GM19438 (cell line): ENCODE measurements at regions not wholly inside any gene's neighbourhood (a gene's known extent, or its start where the extent isn't known, plus 50 kb on each side); places are given as distances from the start of the nearest gene placed in this dataset.
"Not testable (repeated sequence)": the region's sequence is repeated elsewhere in the genome, so short reads cannot be mapped to it uniquely, and the experiment has no call there.

ENCODE experiments used
- ATAC-seq: cut with Tn5 transposase; IDR thresholded peaks from one replicate; pipeline ENCODE4 v1.9.1; 2021; ENCODE audit warnings: low read depth; ENCODE audit not compliant: unreplicated experiment

GRCh38 chr11:81819462-81819861 lies 914.2 kb downstream of the FAM181B start:
- no peak for ATAC-seq

GRCh38 chr11:81804858-81805257 lies 928.8 kb downstream of the FAM181B start:
- no peak for ATAC-seq

GRCh38 chr11:81802591-81802990 lies 931.1 kb downstream of the FAM181B start:
- no peak for ATAC-seq

DNA sequence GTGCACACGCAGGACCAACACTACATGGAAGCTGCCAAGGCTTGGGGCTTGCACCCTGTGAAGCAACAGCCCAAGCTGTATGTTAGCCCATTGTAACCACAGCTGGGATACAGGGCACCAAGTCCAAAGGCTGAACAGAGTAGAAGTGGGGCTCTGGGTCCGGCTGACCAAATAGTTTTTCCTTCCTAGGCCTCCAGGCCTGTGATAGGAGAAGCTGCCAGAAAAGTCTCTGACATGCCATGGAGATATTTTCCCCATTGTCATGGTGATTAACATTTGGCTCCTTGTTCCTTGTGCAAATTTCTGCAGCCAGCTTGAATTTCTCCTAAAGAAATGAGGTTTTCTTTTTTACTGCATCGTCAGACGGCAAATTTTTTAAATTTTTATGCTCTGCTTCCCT lies 941.2 kb downstream of the FAM181B start:
- ATAC-seq, result no peak

GRCh38 chr11:81787584-81788049 lies 946.0 kb downstream of the FAM181B start:
- ATAC-seq, result no peak

DNA sequence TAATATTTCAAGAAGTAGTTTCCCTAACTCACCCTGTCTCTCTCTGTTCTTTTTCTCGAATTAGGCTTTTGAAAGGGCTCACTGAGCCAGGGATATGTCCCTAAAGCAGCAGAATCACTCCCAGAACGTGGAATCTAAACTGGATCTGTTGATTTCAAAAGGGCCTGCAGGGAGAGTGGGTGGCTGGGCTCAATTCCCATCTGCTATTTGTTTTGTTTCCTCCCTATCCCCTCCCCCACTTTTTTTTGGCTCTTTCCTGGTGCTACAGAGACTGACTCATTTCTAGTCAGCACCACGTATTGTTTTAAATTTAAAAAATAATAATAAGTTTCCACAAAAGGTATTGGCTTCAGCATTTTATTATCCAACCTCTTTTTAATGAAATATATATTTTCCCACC lies 961.5 kb downstream of the FAM181B start:
- ATAC-seq, result no peak

GRCh38 chr11:81769906-81770305 lies 963.8 kb downstream of the FAM181B start:
- ATAC-seq, result not testable (repeated sequence)

GRCh38 chr11:81756864-81757595 lies 976.6 kb downstream of the FAM181B start:
- no peak for ATAC-seq

- ATAC-seq, result no peak
These were observed 984.4 kb downstream of the FAM181B start for GRCh38 chr11:81749245-81749644.

DNA sequence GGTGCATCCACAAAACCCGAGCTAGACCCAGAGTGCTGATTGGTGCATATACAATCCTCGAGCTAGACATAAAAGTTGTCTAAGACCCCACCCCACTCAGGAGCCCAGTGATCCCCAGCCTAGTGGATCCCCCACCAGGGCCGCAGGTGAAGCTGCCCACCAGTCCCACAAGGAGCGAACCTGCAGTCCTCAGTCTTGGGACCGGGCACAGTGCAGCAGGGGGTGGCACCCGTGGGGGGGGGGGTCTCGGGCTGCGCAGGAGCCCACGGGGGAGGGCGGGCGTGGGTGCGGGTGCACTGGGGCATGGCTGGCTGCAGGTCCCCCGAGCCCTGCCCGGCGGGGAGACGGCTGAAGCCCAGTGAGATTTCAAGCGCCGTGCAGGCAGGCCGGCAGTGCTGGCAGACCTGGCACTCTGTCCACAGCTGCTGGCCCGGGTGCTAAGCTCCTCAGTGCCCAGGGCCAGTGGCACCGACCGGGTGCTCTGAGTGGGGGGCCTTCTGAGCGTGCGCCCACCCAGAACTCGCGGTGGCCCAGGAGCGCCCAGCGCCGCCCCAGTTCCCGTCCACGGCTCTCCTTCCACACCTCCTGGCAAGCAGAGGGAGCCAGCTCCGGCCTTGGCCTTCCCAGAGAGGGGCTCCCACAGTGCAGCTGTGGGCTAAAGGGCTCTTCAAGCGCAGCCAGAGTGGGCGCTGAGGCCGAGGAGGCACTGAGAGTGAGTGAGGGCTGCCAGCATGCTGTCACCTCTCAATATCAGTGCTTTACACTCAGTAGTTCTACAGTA lies 989.1 kb downstream of the FAM181B start:
- ATAC-seq, result no peak

DNA sequence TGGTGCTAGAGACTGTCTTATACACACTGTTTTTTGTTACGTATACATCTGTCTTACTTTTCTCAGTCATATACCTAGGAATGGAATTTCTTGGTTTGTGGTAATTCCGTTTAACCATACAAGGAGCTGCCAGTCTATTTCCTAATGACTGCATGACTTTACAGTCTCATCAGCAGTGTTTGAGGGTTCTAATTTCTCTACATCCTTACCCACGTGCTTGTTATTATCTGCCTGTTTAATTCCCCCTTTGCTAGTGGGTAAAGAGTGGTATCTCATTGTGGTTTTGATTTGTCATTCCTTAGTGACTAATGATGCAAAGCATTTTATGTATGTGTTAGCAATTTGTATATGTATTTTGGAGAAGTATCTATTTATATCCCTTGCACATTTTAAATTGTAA lies 1008.0 kb downstream of the FAM181B start:
- no peak for ATAC-seq

- ATAC-seq, result no peak
These were observed 1016.0 kb downstream of the FAM181B start for GRCh38 chr11:81717695-81718094.

GRCh38 chr11:81707881-81708280 lies 1025.8 kb downstream of the FAM181B start:
- no peak for ATAC-seq

GRCh38 chr11:81705283-81705682 lies 1028.4 kb downstream of the FAM181B start:
- no peak for ATAC-seq

GRCh38 chr11:81700076-81700475 lies 1033.6 kb downstream of the FAM181B start:
- ATAC-seq, result no peak

DNA sequence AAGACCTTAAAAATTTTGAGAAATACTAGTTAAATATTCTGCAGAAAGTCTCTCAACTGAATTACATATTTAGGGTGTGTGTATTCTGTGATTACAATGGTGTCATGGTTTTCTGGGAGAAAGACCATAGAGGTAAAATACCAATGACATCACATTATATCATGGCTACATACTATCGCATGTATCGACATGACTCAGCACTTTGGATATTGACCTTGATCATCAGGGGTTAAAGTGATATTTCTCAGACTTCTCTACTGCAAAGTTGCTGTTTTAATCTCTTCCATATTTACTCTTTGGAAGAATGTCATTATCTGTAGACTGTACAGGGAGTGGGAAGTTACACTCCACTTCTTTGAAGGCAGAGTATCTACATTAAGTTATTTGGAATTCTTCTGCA lies 1046.6 kb downstream of the FAM181B start:
- ATAC-seq, result no peak

GRCh38 chr11:81674211-81674610 lies 1059.5 kb downstream of the FAM181B start:
- no peak for ATAC-seq

GRCh38 chr11:81673001-81673400 lies 1060.7 kb downstream of the FAM181B start:
- no peak for ATAC-seq

DNA sequence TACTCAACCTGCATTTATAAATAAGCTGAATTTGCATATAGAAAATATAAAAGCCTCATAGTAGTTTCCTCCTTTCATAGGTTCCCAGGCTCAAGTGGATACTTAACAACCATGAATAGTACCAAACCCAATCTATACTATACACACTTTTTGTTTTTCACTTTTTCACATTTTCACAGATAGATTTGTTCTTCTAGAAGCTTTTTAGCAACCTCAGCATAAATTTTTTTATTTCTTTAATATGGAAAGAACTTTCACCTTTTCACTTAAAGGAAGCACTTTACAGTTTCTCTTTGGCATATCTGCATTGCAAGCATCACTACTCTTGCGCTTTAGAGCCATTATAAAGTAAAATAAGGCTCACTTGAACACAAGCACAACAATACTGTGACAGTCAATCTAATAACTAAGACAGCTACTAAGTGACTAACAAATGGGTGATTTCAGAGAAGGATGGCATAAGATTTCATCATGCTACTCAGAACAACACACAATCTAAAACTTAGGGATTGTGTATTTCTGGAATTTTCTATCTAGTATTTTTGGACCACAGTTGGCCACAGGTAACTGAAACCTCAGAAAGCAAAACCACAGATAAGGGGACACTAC lies 1063.6 kb downstream of the FAM181B start:
- ATAC-seq, result no peak

DNA sequence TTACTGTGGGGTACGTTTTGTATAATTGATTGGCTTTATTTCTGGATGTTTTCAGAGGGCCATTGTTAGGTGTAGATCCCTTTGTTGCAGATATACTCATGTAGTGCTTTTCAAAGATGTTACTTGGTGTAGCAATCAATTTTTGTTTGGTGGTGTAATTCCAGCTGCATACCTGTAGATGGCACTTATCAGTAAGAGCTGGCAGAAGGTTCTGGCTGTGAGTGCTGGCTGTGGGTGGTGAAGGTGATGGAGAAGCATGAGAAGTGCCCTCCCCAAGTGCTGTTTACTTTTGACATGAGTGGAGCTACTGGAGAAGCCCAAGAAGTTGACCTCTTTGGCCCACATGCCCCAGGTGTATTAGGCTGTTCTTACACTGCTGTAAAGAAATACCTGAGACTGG lies 1074.9 kb downstream of the FAM181B start:
- ATAC-seq, result no peak

DNA sequence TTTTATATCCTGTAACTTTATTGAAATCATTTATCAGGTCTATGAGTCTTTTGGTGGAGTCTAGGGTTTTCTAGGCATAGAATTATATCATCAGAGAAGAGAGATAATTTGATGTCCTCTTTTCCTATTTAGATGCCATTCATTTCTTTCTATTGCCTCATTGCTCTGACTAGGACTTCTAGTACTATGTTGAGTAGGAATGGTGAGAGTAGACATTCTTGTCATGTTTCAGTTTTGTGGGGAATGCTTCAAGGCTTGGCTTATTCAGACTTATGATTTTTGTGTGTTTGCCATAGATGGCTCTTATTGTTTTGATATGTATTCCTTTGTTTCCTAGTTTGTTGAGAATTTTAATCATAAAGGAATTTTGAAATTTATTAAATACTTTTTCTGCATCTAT lies 1078.3 kb downstream of the FAM181B start:
- no peak for ATAC-seq

DNA sequence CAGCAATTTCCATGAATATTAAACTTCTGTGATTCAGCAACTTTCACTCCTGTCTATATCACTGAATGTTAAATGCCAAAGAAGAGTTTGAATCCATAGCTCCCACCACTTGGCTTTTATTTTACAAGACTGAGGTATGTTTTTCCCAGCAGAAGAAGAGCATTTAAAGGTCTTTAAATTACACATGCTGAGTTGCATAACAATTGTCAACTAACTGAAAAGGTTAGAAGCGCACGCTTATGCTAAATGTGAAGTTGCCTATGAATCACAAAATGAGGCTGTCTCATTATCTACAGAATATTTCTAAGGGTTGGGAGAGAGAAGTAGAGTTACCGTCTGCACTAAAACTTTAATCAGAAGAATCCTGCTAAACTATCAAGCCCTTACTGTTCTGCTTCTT lies 1086.3 kb downstream of the FAM181B start:
- ATAC-seq, result no peak
